HG03460 (cell line): ENCODE measurements at regions not wholly inside any gene's neighbourhood (a gene's known extent, or its start where the extent isn't known, plus 50 kb on each side); places are given as distances from the start of the nearest gene placed in this dataset.

Source experiments
- ATAC-seq: cut with Tn5 transposase; IDR thresholded peaks from one replicate; pipeline ENCODE4 v1.9.1; 2021; ENCODE audit not compliant: unreplicated experiment

DNA sequence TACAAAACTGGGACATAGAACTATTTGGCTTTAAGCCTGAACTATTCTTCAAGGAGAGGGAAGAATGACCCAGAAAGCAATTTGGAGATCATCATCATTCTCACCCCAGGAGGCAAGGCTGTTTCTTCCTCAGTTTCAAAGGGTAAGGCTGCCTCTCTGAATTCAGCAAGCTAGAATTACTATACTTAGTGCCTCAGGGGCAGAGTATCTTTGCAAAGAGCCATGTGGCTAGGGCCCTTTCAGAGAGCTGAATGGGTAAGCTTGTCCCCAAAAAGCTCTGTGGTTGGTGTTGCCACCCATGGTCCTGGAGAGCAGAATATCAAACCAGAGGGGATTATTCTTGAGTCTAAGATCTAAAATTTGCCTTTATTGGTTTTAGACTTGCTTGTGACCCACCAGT lies 720.3 kb upstream of the ARPP21 start:
- ATAC-seq = no peak

DNA sequence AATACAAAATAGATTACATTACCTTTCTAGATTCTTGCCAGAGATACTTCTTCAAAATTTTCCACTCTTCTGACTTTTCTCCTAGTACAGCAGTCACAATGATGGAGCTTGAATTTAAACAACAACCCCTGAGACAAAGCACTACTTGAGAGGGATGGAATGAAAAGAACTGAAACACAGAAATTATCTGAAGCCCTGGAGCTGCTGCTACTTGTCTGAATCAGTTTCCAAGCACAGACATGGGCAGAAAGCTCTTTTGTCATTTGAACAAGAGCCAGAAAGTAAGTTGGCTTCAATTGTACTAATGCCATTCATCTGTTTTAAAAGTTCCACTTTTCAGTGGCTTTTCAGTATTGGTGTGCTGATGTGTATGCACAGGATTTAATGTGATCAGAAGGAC lies 718.5 kb upstream of the ARPP21 start:
- ATAC-seq = no peak

DNA sequence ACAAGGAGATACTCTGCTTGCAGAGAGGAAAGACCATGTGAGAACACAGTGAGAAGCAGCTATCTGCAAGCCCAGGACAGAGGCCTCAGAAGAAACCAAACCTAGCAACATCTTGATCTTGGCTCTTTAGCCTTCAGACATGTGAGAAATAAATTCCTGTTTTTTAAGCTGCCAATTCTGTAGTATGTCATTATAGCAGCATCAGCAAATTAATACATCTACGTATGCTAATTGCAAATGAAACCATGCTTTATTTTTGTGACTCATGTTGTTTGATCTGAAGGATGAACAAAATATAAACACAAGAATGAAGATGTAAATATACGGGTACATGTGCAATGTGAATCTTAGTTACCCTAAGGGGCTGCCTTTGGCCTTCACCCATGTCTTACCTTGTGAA lies 714.4 kb upstream of the ARPP21 start:
- ATAC-seq = no peak

- no peak for ATAC-seq
Measured at GRCh38 chr3:34925851-34926250, 713.5 kb upstream of the ARPP21 start.

- no peak for ATAC-seq
Measured at GRCh38 chr3:34929036-34929435, 710.3 kb upstream of the ARPP21 start.

DNA sequence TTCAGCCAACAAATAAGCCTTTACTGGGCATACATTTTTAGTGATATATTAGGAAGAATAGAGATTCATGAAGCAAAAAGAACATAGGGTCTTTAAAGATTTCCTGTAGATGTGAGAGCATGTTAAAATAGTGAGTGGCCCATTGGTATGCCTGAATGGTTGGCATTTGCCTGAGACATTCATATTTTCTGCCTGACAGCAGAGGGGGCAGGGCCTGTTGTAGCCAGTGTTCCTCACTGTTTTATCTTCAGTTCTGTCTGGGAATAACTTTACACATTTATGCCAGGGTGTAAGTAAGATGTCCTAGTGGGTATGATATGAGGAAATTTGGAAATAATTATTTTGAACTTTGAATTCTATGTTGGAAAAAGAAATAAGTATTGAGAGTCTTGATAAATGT lies 704.7 kb upstream of the ARPP21 start:
- no peak for ATAC-seq

GRCh38 chr3:34938784-34939183 lies 700.5 kb upstream of the ARPP21 start:
- ATAC-seq = no peak

DNA sequence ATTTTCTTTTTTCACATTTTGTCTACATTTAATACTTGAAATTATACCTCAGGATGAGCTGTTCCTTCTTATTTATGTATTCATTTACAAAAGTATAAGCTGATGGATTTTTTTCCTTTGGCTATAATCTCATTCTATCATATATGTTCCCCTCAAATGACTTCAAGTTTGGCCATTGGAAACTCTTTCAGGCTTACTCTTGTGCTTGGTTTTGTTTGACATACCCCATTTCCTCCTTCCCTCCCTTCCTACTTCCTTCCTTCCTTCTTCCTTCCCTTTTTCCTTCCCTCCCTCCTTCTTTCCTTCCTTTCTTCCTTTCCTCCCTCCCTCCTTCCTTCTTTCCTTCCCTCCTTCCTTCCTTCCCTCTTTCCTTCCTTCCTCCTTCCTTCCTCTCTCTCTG lies 697.1 kb upstream of the ARPP21 start:
- ATAC-seq = no peak

GRCh38 chr3:34947834-34948233 lies 691.5 kb upstream of the ARPP21 start:
- no peak for ATAC-seq

GRCh38 chr3:34948517-34948916 lies 690.8 kb upstream of the ARPP21 start:
- ATAC-seq = no peak

- ATAC-seq = no peak
Measured at GRCh38 chr3:34955680-34956079, 683.6 kb upstream of the ARPP21 start.

- no peak for ATAC-seq
Measured at GRCh38 chr3:34956511-34956910, 682.8 kb upstream of the ARPP21 start.

DNA sequence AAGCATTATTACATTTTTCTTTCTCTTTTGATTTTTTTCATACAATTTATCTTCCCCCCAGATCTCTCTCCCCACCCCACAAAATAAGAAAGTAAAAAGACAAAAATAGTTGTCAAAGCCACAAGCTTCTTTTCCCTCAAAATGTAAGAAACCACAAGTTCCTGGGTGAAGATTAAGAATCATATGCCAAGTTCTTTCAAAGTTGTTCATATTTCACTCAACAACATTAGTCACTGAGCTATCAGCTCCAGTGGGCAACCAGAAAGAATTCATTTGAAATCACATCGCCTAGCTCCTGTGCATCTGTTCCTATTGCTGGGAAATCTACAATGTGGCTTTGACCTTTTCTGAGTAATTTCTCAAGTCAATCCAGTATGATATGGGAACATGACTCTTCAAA lies 681.6 kb upstream of the ARPP21 start:
- ATAC-seq = no peak

DNA sequence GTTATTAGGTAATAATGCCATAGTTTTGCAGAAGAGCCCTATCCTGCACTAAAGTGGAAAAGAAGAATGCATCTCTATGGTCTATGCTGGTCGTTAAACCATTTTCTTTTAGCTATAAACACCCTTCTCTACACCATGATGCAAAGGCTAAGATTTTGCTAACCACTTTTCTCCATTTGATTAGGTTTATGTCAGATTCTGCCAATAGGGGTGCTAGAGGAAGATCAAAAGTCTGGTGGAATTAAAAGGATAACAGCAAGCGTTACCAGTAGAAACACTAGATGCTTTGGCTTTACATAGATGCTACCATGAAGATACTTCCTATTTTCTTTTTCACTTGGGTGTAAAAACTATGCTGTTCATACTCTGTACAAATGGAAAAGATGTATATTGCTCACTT lies 669.8 kb upstream of the ARPP21 start:
- no peak for ATAC-seq

DNA sequence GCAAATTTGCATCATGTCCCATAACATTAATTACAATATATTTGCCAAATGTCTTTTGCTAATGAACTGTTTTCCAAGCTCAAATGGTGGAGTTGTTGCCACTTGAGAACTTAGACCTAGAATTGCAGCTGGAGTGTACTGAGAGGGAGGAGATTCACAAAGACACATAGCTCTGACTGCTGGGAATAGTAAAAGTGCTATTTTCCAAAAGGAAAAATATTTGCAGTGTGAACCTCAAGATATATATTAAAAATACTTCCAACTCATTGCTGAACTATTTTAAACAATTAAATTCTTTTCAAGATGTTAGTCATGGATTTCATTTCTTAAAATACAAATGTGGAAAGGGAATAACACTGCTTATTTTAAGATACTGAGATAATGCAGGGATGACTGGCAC lies 666.8 kb upstream of the ARPP21 start:
- no peak for ATAC-seq

- no peak for ATAC-seq
Measured at GRCh38 chr3:34973586-34973985, 665.7 kb upstream of the ARPP21 start.

DNA sequence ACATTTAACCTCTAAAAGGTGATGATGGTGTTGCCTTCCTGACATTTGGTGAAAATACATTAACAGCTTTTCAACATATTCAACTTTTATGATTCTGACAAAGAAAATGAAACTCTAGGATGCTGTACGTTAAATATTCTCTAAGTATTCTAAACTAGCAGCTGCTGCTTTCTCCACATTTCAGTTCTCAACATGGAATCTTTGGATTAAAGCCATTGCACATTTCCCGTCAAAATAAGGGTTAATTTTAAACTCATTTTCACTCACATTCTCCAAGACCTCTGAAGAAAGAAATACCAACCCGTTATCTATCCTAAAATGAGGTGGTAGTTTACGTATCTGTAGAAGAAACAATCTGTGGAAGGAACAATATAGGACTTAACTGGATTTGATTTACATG lies 655.7 kb upstream of the ARPP21 start:
- no peak for ATAC-seq

DNA sequence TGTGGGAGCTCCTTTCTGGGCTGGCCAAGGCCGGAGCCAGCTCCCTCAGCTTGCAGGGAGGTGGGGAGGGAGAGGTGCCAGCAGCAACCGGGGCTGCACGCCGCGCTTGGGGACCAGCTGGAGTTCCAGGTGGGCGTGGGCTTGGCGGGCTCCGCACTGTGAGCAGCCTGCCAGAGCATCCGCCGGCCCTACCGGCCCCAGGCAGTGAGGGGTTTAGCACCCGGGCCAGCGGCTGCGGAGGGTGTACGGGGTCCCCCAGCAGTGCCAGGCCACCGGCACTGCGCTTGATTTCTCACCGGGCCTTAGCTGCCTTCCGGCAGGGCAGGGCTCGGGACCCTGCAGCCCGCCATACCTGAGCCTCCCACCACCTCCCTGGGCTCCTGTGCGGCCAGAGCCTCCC lies 651.0 kb upstream of the ARPP21 start:
- ATAC-seq = no peak

- ATAC-seq = no peak
Measured at GRCh38 chr3:34995796-34996430, 643.4 kb upstream of the ARPP21 start.

- no peak for ATAC-seq
Measured at GRCh38 chr3:34998902-34999301, 640.4 kb upstream of the ARPP21 start.

GRCh38 chr3:35012214-35012613 lies 627.1 kb upstream of the ARPP21 start:
- no peak for ATAC-seq

GRCh38 chr3:35028157-35028556 lies 611.2 kb upstream of the ARPP21 start:
- ATAC-seq = no peak

- no peak for ATAC-seq
Measured at GRCh38 chr3:35042210-35042991, 596.9 kb upstream of the ARPP21 start.
